ENCODE measurements at regions not wholly inside any gene's neighbourhood (a gene's known extent, or its start where the extent isn't known, plus 50 kb on each side); places are given as distances from the start of the nearest gene placed in this dataset.

GRCh38 chr15:70379938-70380883 lies 282.5 kb upstream of the TLE3 start:
- no peak overlapping the region for H3K4me3 ChIP-seq (ENCODE audit: severe bottlenecking)
- H3K27ac ChIP-seq (ENCODE audit: poor library complexity, severe bottlenecking) = no peak overlapping the region
- DNase-seq (ENCODE audit: low spot score) (no peak), ATAC-seq (ENCODE audit: low read depth) (no peak)
- H3K27me3 ChIP-seq (ENCODE audit: insufficient read depth, poor library complexity, severe bottlenecking) = no peaks in the 10 kb centered on the region
- TF ChIP-seq, protein P1, sequence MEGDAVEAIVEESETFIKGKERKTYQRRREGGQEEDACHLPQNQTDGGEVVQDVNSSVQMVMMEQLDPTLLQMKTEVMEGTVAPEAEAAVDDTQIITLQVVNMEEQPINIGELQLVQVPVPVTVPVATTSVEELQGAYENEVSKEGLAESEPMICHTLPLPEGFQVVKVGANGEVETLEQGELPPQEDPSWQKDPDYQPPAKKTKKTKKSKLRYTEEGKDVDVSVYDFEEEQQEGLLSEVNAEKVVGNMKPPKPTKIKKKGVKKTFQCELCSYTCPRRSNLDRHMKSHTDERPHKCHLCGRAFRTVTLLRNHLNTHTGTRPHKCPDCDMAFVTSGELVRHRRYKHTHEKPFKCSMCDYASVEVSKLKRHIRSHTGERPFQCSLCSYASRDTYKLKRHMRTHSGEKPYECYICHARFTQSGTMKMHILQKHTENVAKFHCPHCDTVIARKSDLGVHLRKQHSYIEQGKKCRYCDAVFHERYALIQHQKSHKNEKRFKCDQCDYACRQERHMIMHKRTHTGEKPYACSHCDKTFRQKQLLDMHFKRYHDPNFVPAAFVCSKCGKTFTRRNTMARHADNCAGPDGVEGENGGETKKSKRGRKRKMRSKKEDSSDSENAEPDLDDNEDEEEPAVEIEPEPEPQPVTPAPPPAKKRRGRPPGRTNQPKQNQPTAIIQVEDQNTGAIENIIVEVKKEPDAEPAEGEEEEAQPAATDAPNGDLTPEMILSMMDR (IDR thresholded peaks at IDR 0.05; ENCODE audit: poor library complexity, severe bottlenecking) = no peak
- H3K9me3 ChIP-seq (ENCODE audit: severe bottlenecking) = no peaks in the 10 kb centered on the region
- H3K4me1 ChIP-seq (ENCODE audit: insufficient read depth, poor library complexity, severe bottlenecking) = peaks cover 19% of the 10 kb centered on the region
- H3K36me3 ChIP-seq (ENCODE audit: low read depth) = no peaks in the 10 kb centered on the region

DNA sequence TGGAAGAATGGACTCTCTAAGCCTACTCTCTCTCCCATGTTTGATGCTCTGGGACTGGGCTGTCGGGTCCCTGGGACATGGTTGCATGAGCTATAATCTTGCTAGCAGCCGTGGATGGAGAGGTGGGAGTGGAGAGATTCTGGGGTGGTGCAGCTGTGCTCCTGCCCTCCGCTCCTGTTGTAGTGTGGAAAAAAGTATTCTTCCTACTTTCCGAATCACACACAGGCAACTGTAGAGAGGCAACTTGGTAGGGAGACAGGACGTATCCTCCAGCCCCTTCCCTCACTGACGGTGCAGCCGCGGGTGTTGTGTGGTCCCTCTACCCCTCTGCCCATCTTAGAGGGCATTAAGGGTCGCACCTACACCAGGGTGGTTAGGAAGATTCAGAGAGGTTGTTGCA lies 281.4 kb upstream of the TLE3 start:
- no peaks in the 10 kb centered on the region for H3K36me3 ChIP-seq (ENCODE audit: low read depth)
- ATAC-seq (ENCODE audit: low read depth) (no peak), DNase-seq (ENCODE audit: low spot score) (no peak)
- peaks cover 27% of the 10 kb centered on the region for H3K4me1 ChIP-seq (ENCODE audit: insufficient read depth, poor library complexity, severe bottlenecking)
- no peaks in the 10 kb centered on the region for H3K27me3 ChIP-seq (ENCODE audit: insufficient read depth, poor library complexity, severe bottlenecking)
- TF ChIP-seq, protein P1 (IDR thresholded peaks at IDR 0.05; ENCODE audit: poor library complexity, severe bottlenecking) = no peak
- H3K27ac ChIP-seq (ENCODE audit: poor library complexity, severe bottlenecking) = no peak overlapping the region
- H3K4me3 ChIP-seq (ENCODE audit: severe bottlenecking) = no peak overlapping the region
- no peaks in the 10 kb centered on the region for H3K9me3 ChIP-seq (ENCODE audit: severe bottlenecking)

- H3K27ac ChIP-seq (ENCODE audit: poor library complexity, severe bottlenecking) = no peak overlapping the region
- H3K9me3 ChIP-seq (ENCODE audit: severe bottlenecking) = no peaks in the 10 kb centered on the region
- H3K4me3 ChIP-seq (ENCODE audit: severe bottlenecking) = no peak overlapping the region
- DNase-seq (ENCODE audit: low spot score) = no peak
- H3K4me1 ChIP-seq (ENCODE audit: insufficient read depth, poor library complexity, severe bottlenecking) = peaks cover 27% of the 10 kb centered on the region
- no peaks in the 10 kb centered on the region for H3K36me3 ChIP-seq (ENCODE audit: low read depth)
- TF ChIP-seq, protein P1 (IDR thresholded peaks at IDR 0.05; ENCODE audit: poor library complexity, severe bottlenecking) = no peak
- no peaks in the 10 kb centered on the region for H3K27me3 ChIP-seq (ENCODE audit: insufficient read depth, poor library complexity, severe bottlenecking)
- ATAC-seq (ENCODE audit: low read depth) = no peak
Observed at GRCh38 chr15:70378126-70379031, 280.7 kb upstream of the TLE3 start.

DNA sequence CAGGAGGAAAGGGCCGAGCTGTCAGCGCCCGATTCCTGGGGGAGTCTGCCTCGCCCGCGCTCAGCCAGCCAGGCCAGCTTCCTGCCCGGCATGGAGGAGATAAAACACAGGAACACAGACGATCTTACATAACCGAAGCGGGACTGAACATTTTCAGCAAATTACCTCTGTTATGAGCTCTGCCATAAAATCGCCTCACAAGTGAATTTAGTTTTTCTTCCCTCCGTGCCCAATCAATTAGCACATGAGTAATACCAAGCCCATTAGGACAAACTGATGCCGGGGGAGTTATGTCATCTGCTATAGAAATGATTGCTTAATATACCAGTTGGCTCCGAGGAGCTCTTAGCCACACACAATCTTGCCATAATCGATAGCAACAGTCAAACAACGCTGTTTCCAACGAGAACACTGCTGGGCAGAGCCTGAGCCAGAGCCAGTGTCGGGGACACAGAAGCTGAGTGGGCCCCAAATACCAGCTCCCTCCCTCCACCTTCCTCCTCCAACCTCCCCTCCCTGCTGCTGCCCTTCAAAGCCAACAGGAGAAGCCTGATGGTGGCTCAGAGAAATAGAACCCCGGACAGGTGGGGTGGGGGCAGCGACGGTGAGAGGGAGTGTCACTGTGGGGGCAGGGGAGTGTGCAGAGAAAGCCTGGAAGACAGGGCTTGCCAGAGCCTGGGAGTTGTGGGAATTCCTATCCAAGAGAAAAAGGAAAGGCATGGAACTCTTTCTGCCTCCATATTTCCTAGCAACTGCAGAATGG lies 279.4 kb upstream of the TLE3 start:
- no peak overlapping the region for H3K27ac ChIP-seq (ENCODE audit: poor library complexity, severe bottlenecking)
- no peaks in the 10 kb centered on the region for H3K27me3 ChIP-seq (ENCODE audit: insufficient read depth, poor library complexity, severe bottlenecking)
- DNase-seq (ENCODE audit: low spot score) (no peak), ATAC-seq (ENCODE audit: low read depth) (no peak)
- H3K36me3 ChIP-seq (ENCODE audit: low read depth) = no peaks in the 10 kb centered on the region
- H3K4me3 ChIP-seq (ENCODE audit: severe bottlenecking) = no peak overlapping the region
- H3K4me1 ChIP-seq (ENCODE audit: insufficient read depth, poor library complexity, severe bottlenecking) = peaks cover 27% of the 10 kb centered on the region
- TF ChIP-seq, protein P1 (IDR thresholded peaks at IDR 0.05; ENCODE audit: poor library complexity, severe bottlenecking) = no peak
- no peaks in the 10 kb centered on the region for H3K9me3 ChIP-seq (ENCODE audit: severe bottlenecking)
